ENCODE measurements at regions not wholly inside any gene's neighbourhood (a gene's known extent, or its start where the extent isn't known, plus 50 kb on each side); places are given as distances from the start of the nearest gene placed in this dataset.

GRCh38 chr16:88293097-88293496, 89.7 kb upstream of the ZNF469 start:
- TF ChIP-seq EZH2 (IDR thresholded peaks at IDR 0.05; ENCODE audit: low read depth, unreplicated experiment) (no peak), POLR2AphosphoS5 (IDR thresholded peaks at IDR 0.05; ENCODE audit: low read depth) (no peak), CREB1 (CRISPR knock-in tag; IDR thresholded peaks at IDR 0.05; ENCODE audit: low read depth) (no peak), STAT1 (IDR thresholded peaks at IDR 0.05; ENCODE audit: unreplicated experiment) (no peak), EZH2phosphoT487 (IDR thresholded peaks at IDR 0.05; ENCODE audit: unreplicated experiment) (no peak)
- TF ChIP-seq, protein P1, sequence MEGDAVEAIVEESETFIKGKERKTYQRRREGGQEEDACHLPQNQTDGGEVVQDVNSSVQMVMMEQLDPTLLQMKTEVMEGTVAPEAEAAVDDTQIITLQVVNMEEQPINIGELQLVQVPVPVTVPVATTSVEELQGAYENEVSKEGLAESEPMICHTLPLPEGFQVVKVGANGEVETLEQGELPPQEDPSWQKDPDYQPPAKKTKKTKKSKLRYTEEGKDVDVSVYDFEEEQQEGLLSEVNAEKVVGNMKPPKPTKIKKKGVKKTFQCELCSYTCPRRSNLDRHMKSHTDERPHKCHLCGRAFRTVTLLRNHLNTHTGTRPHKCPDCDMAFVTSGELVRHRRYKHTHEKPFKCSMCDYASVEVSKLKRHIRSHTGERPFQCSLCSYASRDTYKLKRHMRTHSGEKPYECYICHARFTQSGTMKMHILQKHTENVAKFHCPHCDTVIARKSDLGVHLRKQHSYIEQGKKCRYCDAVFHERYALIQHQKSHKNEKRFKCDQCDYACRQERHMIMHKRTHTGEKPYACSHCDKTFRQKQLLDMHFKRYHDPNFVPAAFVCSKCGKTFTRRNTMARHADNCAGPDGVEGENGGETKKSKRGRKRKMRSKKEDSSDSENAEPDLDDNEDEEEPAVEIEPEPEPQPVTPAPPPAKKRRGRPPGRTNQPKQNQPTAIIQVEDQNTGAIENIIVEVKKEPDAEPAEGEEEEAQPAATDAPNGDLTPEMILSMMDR (conservative IDR thresholded peaks at IDR 0.05; ENCODE audit: low read depth in 2 of 2), result no peak
